IMR-90 (cell line): ENCODE measurements at regions not wholly inside any gene's neighbourhood (a gene's known extent, or its start where the extent isn't known, plus 50 kb on each side); places are given as distances from the start of the nearest gene placed in this dataset.

Experiments
- ATAC-seq: fragments of 200-7000 bp; cut with Tn5 transposase; 2 replicates; pipeline ENCODE4 v1.9.1; 2020; ENCODE audit warnings: low read depth, mild to moderate bottlenecking, moderate library complexity
- BruUV-seq: library from RNA; stranded (reverse); fragments of 400-500 nt; replicated peaks from 2 replicates; lab custom pipeline; 2021; lab: Mats Ljungman, UMichigan
- CTCF ChIA-PET: fragments of 300-600 bp; formaldehyde crosslinking; extraction: SDS; loops from one replicate; lab custom pipeline; 2021; ENCODE audit warnings: antibody characterized with exemption; lab: Yijun Ruan, JAX
- POLR2A ChIA-PET: fragments of 300-600 bp; sonication (Branson Sonifier 250); formaldehyde crosslinking; loops from one replicate; lab custom pipeline; 2022; ENCODE audit warnings: antibody characterized with exemption; ENCODE audit not compliant: unreplicated experiment; lab: Charles Lee
- DNase-seq: peaks from one replicate; pipeline ENCODE4 v3.0.0; 2013
- H2AFZ ChIP-seq: replicated peaks from 2 replicates; pipeline ENCODE3; 2013; ENCODE audit warnings: low read length, mild to moderate bottlenecking; ENCODE audit not compliant: poor library complexity
- H2AK5ac ChIP-seq: 2 replicates; pipeline ENCODE4 v1.6.1; 2013; ENCODE audit warnings: low read depth, low read length, inconsistent platforms
- H2AK9ac ChIP-seq: replicated peaks from 2 replicates; pipeline ENCODE3; 2013; ENCODE audit warnings: mild to moderate bottlenecking, low read depth, low read length, moderate library complexity; ENCODE audit not compliant: poor library complexity
- H2BK120ac ChIP-seq: 2 replicates; pipeline ENCODE4 v1.6.1; 2013; ENCODE audit warnings: low read depth, low read length, inconsistent platforms
- H2BK15ac ChIP-seq: 3 replicates; pipeline ENCODE4 v1.6.1; 2013; ENCODE audit warnings: low read depth, low read length, inconsistent platforms
- H2BK20ac ChIP-seq: 2 replicates; pipeline ENCODE4 v1.6.1; 2013; ENCODE audit warnings: low read depth, mild to moderate bottlenecking, inconsistent platforms, low read length, moderate library complexity
- H2BK5ac ChIP-seq: 2 replicates; pipeline ENCODE4 v1.6.1; 2013; ENCODE audit warnings: mild to moderate bottlenecking, low read depth, low read length, inconsistent platforms; ENCODE audit not compliant: poor library complexity, severe bottlenecking
- H3K14ac ChIP-seq: replicated peaks from 2 replicates; pipeline ENCODE4 v1.6.1; 2013; ENCODE audit warnings: low read depth, low read length, inconsistent platforms
- H3K18ac ChIP-seq: 2 replicates; pipeline ENCODE4 v1.6.1; 2013; ENCODE audit warnings: low read depth, low read length, control low read depth
- H3K23ac ChIP-seq: 2 replicates; pipeline ENCODE4 v1.6.1; 2013; ENCODE audit warnings: low read depth, low read length, inconsistent platforms
- H3K27ac ChIP-seq: 2 replicates; pipeline ENCODE4 v1.5.1; 2013; ENCODE audit warnings: mild to moderate bottlenecking, control low read depth, low read length; ENCODE audit not compliant: insufficient read depth
- H3K27me3 ChIP-seq: 2 replicates; pipeline ENCODE4 v1.6.1; 2013; ENCODE audit warnings: low read length; ENCODE audit not compliant: control insufficient read depth, insufficient read depth
- H3K36me3 ChIP-seq: 2 replicates; pipeline ENCODE4 v1.6.1; 2013; ENCODE audit warnings: low read length, mixed read lengths; ENCODE audit not compliant: control insufficient read depth, insufficient read depth
- H3K4ac ChIP-seq: 2 replicates; pipeline ENCODE4 v1.6.1; 2013; ENCODE audit warnings: low read depth, low read length, inconsistent platforms
- H3K4me1 ChIP-seq: 2 replicates; pipeline ENCODE4 v1.6.1; 2013; ENCODE audit warnings: low read length, mixed read lengths; ENCODE audit not compliant: control insufficient read depth, insufficient read depth
- H3K4me2 ChIP-seq: 2 replicates; pipeline ENCODE4 v1.6.1; 2013; ENCODE audit warnings: low read depth, mild to moderate bottlenecking, control low read depth, low read length, moderate library complexity
- H3K4me3 ChIP-seq: 2 replicates; pipeline ENCODE4 v1.5.1; 2013; ENCODE audit warnings: low read depth, mild to moderate bottlenecking, control low read depth, low read length, moderate library complexity; ENCODE audit not compliant: insufficient read depth
- H3K56ac ChIP-seq: 2 replicates; pipeline ENCODE4 v1.6.1; 2013; ENCODE audit warnings: low read length, inconsistent platforms; ENCODE audit not compliant: insufficient read depth; ENCODE audit errors: extremely low read depth
- H3K79me1 ChIP-seq, 2 experiments: 2 replicates each; pipeline ENCODE4 v1.6.1; 2013; ENCODE audit warnings: low read length in 2 of 2, inconsistent platforms in 1 of 2, low read depth in 1 of 2
- H3K9ac ChIP-seq: 2 replicates; pipeline ENCODE4 v1.6.1; 2013; ENCODE audit warnings: low read depth, low read length, control low read depth
- H3K9me1 ChIP-seq: 2 replicates; pipeline ENCODE4 v1.6.1; 2013; ENCODE audit warnings: low read length, inconsistent platforms; ENCODE audit not compliant: insufficient read depth
- H3K9me3 ChIP-seq: 2 replicates; pipeline ENCODE4 v1.6.1; 2013; ENCODE audit warnings: low read length; ENCODE audit not compliant: control insufficient read depth, insufficient read depth
- H4K20me1 ChIP-seq: 2 replicates; pipeline ENCODE4 v1.6.1; 2013; ENCODE audit warnings: low read length, inconsistent platforms; ENCODE audit not compliant: insufficient read depth
- H4K5ac ChIP-seq: 2 replicates; pipeline ENCODE4 v1.6.1; 2013; ENCODE audit warnings: mild to moderate bottlenecking, low read depth, low read length, control low read depth
- H4K8ac ChIP-seq, 2 experiments: 2 replicates each; pipeline ENCODE4 v1.6.1; 2013; ENCODE audit warnings: low read depth in 2 of 2, low read length in 2 of 2, control low read depth in 1 of 2, inconsistent platforms in 1 of 2
- H4K91ac ChIP-seq: 2 replicates; pipeline ENCODE4 v1.6.1; 2013; ENCODE audit warnings: low read depth, low read length, inconsistent platforms; ENCODE audit not compliant: insufficient read depth
- BHLHE40 ChIP-seq: fragments of 150-350 bp; IDR thresholded peaks from 2 replicates; pipeline ENCODE4 v1.6.1; 2016; ENCODE audit warnings: mild to moderate bottlenecking, low read depth, low read length
- CEBPB ChIP-seq: IDR thresholded peaks from 2 replicates; pipeline ENCODE4 v1.6.1; 2012; ENCODE audit warnings: low read depth, low read length, improper control_type of control experiment
- CHD1 ChIP-seq: IDR thresholded peaks from 2 replicates; pipeline ENCODE4 v1.6.1; 2012; ENCODE audit warnings: low read depth, low read length, improper control_type of control experiment
- CTCF ChIP-seq: conservative IDR thresholded peaks from 2 replicates; pipeline ENCODE4 v1.5.1; 2012; ENCODE audit warnings: mild to moderate bottlenecking, low read depth, low read length, improper control_type of control experiment
- ELK1 ChIP-seq: fragments of 150-350 bp; IDR thresholded peaks from 2 replicates; pipeline ENCODE4 v1.6.1; 2016; ENCODE audit warnings: low read depth, mild to moderate bottlenecking, low read length, moderate library complexity, borderline replicate concordance
- FOS ChIP-seq: fragments of 150-350 bp; IDR thresholded peaks from 2 replicates; pipeline ENCODE4 v1.6.1; 2016; ENCODE audit warnings: low read depth, low read length
- MAFK ChIP-seq: IDR thresholded peaks from 2 replicates; pipeline ENCODE4 v1.6.1; 2012; ENCODE audit warnings: low read depth, low read length, improper control_type of control experiment
- MAZ ChIP-seq: IDR thresholded peaks from 2 replicates; pipeline ENCODE4 v1.6.1; 2012; ENCODE audit warnings: low read depth, mild to moderate bottlenecking, low read length, improper control_type of control experiment, moderate library complexity, borderline replicate concordance
- MXI1 ChIP-seq: IDR thresholded peaks from 2 replicates; pipeline ENCODE4 v1.6.1; 2012; ENCODE audit warnings: low read depth, mild to moderate bottlenecking, low read length, moderate library complexity, borderline replicate concordance
- NFE2L2 ChIP-seq: fragments of 150-350 bp; IDR thresholded peaks from 2 replicates; pipeline ENCODE4 v1.6.1; 2016; ENCODE audit warnings: low read depth, mild to moderate bottlenecking, low read length
- POLR2A ChIP-seq: IDR thresholded peaks from 2 replicates; pipeline ENCODE4 v1.6.1; 2012; ENCODE audit warnings: mild to moderate bottlenecking, low read depth, low read length
- RAD21 ChIP-seq: IDR thresholded peaks from 2 replicates; pipeline ENCODE4 v1.6.1; 2012; ENCODE audit warnings: low read length, improper control_type of control experiment
- RCOR1 ChIP-seq: IDR thresholded peaks from 2 replicates; pipeline ENCODE4 v1.6.1; 2012; ENCODE audit warnings: mild to moderate bottlenecking, low read length, improper control_type of control experiment; ENCODE audit not compliant: insufficient replicate concordance
- RFX5 ChIP-seq: IDR thresholded peaks from 2 replicates; pipeline ENCODE4 v1.8.0; 2012; ENCODE audit warnings: low read depth, mild to moderate bottlenecking, low read length, moderate library complexity
- SMC3 ChIP-seq: fragments of 150-350 bp; IDR thresholded peaks from 2 replicates; pipeline ENCODE4 v1.6.1; 2016; ENCODE audit warnings: low read depth, mild to moderate bottlenecking, antibody characterized with exemption, low read length, moderate library complexity
- USF2 ChIP-seq: fragments of 150-350 bp; IDR thresholded peaks from 2 replicates; pipeline ENCODE4 v1.6.1; 2017; ENCODE audit warnings: mild to moderate bottlenecking, antibody characterized with exemption, low read length, low read depth
- WGBS, 2 experiments: methylation state at CpG; one replicate each; pipeline versions ENCODE4 v1.1.5 to v1.1.7; 2013; ENCODE audit warnings: missing lambda C conversion rate in 2 of 2; ENCODE audit not compliant: insufficient read length in 1 of 2; ENCODE audit errors: extremely low coverage in 2 of 2; 5-methylcytosine and 5-hydroxymethylcytosine counted together
- dilution Hi-C: fragments of 300-500 bp; cut with HindIII; formaldehyde crosslinking; loops from one replicate; pipeline ENCODE4 v1.14.3; 2018; ENCODE audit warnings: low sequenced_read_pairs; ENCODE audit not compliant: unreplicated experiment
- in situ Hi-C: fragments of 300-500 bp; cut with MboI; formaldehyde crosslinking; loops from 3 replicates; pipeline ENCODE4 v1.14.3; 2019; ENCODE audit warnings: low sequenced_read_pairs, inconsistent platforms, mixed read lengths
- intact Hi-C: fragments of 100-400 bp; cut with micrococcal nuclease; formaldehyde crosslinking; loops from 2 replicates; pipeline ENCODE4 v1.10.0; 2022

- no peak overlapping the region for H2BK120ac ChIP-seq
- H3K23ac ChIP-seq = no peak overlapping the region
- H2AK5ac ChIP-seq = no peak overlapping the region
- no peak overlapping the region for H4K8ac ChIP-seq
- H2BK15ac ChIP-seq = no peak overlapping the region
- no peak overlapping the region for H2BK5ac ChIP-seq
- no peak overlapping the region for H3K4me2 ChIP-seq
- no peaks in the 10 kb centered on the region for H3K36me3 ChIP-seq
- no peaks in the 10 kb centered on the region for H3K9me3 ChIP-seq
- no peaks in the 10 kb centered on the region for H4K20me1 ChIP-seq
- no peaks in the 10 kb centered on the region for H3K9me1 ChIP-seq
- no peak overlapping the region for H3K18ac ChIP-seq
- H3K4me1 ChIP-seq = no peaks in the 10 kb centered on the region
- 100% methylated on average over 1 of the region's 3 CpGs; no CpG with 5 or more reads in 1 of the 2 experiments for WGBS, 2 experiments
- POLR2A ChIA-PET = no interaction called here
- H3K27ac ChIP-seq = no peak overlapping the region
- no peak overlapping the region for H2AFZ ChIP-seq
- H3K4me3 ChIP-seq = no peak overlapping the region
- dilution Hi-C loops (no loop called here), in situ Hi-C loops (no loop called here), intact Hi-C loops (no loop called here)
- no peaks in the 10 kb centered on the region for H3K27me3 ChIP-seq
- ATAC-seq (no peak), DNase-seq (no peak)
- no peak overlapping the region for H2BK20ac ChIP-seq
- no peak overlapping the region for H4K91ac ChIP-seq
- TF ChIP-seq RAD21 = no peak
- no peak for TF ChIP-seq MAFK
- no peak for TF ChIP-seq MXI1
- TF ChIP-seq CTCF = no peak
- no peak for TF ChIP-seq RCOR1
- TF ChIP-seq FOS = no peak
- no peak for TF ChIP-seq MAZ
- TF ChIP-seq SMC3 = no peak
- TF ChIP-seq ELK1 = no peak
- TF ChIP-seq NFE2L2 = no peak
- TF ChIP-seq RFX5 = no peak
- TF ChIP-seq USF2 = no peak
- no peak for TF ChIP-seq POLR2A
- no peak for TF ChIP-seq CEBPB
- no peak for TF ChIP-seq BHLHE40
- no peak for TF ChIP-seq CHD1
- no TSS peak for BruUV-seq
- no peak overlapping the region for H2AK9ac ChIP-seq
- H4K5ac ChIP-seq = no peak overlapping the region
- no peaks in the 10 kb centered on the region for H3K79me1 ChIP-seq
- H3K9ac ChIP-seq = no peak overlapping the region
- H3K56ac ChIP-seq = no peak overlapping the region
- no peak overlapping the region for H3K4ac ChIP-seq
- no peak overlapping the region for H3K14ac ChIP-seq
- CTCF ChIA-PET = no interaction called here
These were observed 237.8 kb upstream of the ADGRL2 start for GRCh38 chr1:81562934-81563333.
